Stimulated activated CD4-positive, alpha-beta T cell treated with anti-CD3 and anti-CD28 coated beads, Interleukin-1b, Interleukin-23, amount 100 ng/mL, for 24 hours (primary cell): ENCODE measurements at regions not wholly inside any gene's neighbourhood (a gene's known extent, or its start where the extent isn't known, plus 50 kb on each side); places are given as distances from the start of the nearest gene placed in this dataset.
"Not testable (repeated sequence)": the region's sequence is repeated elsewhere in the genome, so short reads cannot be mapped to it uniquely, and the experiment has no call there.

Experiments
- DNase-seq, 4 experiments: peaks; one replicate each; pipeline ENCODE4 v3.0.0-alpha.2; 2020; ENCODE audit warnings: low read depth in 4 of 4, low spot score in 1 of 4

GRCh38 chr21:5103880-5104561 is 5417.4 kb upstream of the TPTE start:
- not testable (repeated sequence) for DNase-seq

GRCh38 chr21:5104562-5104928 is 5416.8 kb upstream of the TPTE start:
- not testable (repeated sequence) for DNase-seq

DNA sequence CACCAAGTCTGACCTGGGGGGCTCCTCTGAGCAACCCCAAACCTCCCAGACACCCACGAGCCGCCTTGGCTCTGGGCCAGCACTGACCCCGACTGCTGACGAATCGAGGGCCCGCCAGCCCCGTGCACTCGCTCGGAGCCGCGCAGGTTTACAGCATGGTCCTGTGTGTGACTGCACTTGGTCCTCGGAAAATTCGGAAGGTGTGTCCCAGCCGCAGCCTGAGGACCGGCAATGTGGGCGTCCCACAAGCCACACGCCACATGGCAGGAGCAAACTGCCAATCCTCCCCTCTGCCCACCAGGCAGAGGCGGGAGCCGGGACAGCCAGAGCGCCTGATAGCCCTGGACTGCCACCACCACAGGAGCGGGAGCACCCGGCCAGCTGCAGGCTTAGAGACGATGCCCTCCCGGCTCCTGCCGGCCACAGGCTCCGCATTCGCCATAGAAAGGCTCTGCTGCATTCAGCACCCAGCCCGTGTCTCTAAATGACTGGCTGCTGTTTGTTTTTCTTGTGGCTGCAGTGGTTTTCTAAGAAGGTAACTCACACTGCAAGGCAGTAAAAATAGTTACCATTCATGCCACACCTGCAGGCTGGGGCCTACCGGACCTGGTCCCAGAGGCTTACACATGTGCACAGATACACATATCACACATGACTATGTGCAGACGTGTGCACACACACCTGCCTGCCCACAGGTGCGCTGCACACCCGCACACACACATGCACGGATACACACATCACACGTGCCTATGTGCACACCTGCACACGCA is 5415.3 kb upstream of the TPTE start:
- peak in 1 of 4 experiments; percentile 36 for DNase-seq

- not testable (repeated sequence) for DNase-seq
Measured at GRCh38 chr21:5106767-5107464, 5414.5 kb upstream of the TPTE start.

DNA sequence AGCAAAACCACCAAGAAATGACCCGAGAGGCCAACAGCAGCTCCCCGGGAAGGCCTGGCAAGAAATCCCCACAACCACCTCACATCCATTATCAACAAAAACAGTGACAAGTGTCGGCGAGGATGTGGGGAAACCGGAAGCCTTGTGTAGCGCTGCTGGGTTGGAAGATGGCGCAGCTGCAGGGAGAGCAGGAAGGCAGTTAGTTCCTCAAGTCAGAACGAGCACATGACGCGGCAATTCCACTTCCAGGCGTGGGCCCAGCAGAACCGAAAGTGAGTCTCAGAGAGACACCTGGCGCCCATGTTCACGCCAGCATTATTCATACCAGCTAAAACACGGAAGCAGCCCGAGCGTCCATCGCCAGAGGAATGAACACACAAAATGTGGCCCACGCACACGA is 5413.7 kb upstream of the TPTE start:
- not testable (repeated sequence) for DNase-seq

- not testable (repeated sequence) for DNase-seq
Measured at GRCh38 chr21:5108048-5108775, 5413.2 kb upstream of the TPTE start.

GRCh38 chr21:5111197-5111596 is 5410.2 kb upstream of the TPTE start:
- DNase-seq: not testable (repeated sequence)

DNA sequence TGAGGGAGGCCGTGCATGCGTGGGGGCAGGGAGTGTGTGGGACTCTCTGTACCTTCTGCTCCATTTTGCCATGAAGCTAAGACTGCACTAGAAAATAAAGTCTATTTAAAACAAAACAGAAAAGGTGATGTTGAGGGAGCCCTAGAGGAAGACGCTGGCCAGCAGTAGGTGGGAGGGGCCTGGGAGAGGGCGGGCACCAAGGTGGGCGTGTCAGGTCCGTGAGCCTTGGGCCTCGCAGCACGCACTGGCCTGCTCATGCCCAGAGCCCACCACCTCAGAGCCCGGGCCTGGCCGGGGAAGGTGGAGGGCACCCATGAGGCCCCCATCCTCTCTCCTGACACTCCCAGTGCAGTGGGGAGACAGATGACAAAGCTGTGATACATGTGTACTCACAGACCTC is 5408.3 kb upstream of the TPTE start:
- not testable (repeated sequence) for DNase-seq

GRCh38 chr21:5114468-5114867 is 5406.9 kb upstream of the TPTE start:
- not testable (repeated sequence) for DNase-seq

- DNase-seq: not testable (repeated sequence)
Measured at GRCh38 chr21:5114893-5115645, 5406.3 kb upstream of the TPTE start.

DNA sequence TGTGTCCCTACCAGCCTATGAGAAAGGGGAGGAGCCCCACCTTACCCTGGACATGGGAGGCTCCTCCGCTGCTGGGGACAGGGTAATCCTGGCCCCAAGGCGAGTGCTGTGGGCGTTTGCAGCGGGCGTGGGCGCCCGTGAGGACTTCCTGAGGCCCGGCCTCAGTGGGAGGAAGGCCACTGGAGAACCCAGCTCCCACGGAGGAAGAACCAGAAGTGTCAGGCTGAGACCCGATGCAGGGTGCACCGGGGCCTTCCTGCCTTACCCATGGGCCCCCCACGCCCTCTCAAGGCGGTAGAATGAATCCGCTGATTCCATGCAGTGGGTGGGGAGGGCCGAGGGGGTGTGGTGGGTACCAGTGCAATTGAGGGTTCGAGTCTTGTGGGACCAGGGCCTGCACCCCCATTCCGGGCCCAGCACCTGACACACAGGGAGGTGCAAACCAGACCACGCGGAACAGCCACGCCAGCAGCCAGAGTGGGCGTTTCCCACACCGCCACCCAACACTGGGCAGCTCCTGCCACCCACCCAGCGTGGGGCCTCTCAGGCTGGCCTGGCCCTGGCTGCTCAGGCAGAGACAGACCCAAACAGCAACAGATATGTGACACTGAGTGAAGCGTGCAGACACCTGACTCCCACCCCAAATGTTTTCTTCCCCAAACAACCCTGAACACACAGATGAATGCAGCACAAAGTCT is 5405.6 kb upstream of the TPTE start:
- DNase-seq: not testable (repeated sequence)

DNA sequence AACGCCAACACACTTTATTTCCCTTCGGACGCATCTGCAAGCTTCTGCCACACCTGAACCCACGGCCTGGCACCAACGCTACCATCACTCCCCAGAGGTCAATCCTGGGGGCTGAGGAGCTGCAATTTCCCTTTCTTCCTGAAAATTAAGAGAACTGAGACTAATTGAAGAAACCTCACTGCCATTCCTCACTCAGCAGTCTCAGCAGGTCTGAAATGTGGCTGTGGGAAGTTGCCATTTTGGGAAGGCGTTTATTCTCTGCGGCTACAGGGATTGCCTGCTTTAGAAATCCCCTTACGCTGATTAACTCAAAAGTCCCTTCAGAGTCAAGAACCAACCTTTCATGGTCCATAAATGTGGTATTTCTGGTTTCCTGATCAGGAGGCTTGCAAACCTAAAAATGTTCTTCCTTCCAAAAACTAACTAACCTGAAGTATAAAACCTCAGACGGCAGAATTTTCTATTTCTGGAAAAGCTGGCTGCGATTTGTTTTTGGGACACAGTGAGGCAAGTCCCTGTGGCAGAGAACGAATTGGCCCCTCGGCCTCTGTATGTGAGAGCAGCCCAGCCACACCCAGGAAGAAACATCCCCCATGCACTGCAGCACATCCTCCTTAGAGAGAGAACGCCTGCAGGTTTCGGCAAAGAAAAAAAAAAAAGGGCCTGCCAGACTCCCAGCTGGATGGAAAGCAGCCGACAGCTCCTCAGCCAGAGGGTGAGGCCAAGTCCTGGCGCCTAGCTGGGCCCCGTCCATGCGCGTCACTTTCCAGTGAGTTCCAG is 5404.8 kb upstream of the TPTE start:
- not testable (repeated sequence) for DNase-seq

DNA sequence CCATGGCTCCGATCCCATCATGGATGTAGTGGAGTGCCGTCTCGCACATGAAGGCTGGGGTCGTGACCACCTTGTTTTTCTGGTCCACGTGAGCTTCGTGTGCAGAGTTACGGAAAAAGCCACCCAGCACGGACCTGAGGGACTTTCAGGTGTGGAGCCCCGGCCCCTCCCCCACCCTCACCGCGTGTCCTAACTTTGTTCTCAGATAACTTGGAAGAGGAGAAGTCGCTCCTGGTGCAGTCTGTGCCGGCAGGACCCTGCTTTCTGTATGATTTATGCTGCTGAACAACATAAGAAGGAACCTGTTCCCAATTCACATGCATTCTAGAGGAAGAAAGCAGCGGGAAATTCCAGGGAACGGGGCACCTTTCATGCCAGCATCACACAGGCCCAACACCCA is 5404.2 kb upstream of the TPTE start:
- DNase-seq: not testable (repeated sequence)

GRCh38 chr21:5117666-5118295 is 5403.6 kb upstream of the TPTE start:
- not testable (repeated sequence) for DNase-seq

- DNase-seq: not testable (repeated sequence)
Measured at GRCh38 chr21:5118296-5118679, 5403.1 kb upstream of the TPTE start.

DNA sequence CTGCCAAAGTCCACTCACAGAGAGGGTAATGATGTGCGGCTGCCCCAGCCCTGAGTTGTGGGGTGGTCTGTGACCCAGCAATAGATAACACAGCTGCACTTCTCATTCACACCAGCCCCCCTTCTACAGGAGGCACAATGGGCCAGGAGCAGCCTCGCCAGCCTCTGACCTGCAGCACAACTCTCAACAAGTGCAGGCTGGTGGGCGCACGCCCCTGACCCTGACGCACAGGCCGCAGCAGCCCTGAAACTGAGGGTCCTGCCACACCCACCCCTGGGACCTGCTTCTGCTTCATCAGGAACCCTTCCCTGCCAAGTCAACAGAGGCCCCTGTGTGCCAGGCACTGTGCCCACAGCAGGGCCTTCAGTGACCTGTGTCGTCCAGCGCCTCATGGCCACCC is 5402.2 kb upstream of the TPTE start:
- DNase-seq: not testable (repeated sequence)

DNA sequence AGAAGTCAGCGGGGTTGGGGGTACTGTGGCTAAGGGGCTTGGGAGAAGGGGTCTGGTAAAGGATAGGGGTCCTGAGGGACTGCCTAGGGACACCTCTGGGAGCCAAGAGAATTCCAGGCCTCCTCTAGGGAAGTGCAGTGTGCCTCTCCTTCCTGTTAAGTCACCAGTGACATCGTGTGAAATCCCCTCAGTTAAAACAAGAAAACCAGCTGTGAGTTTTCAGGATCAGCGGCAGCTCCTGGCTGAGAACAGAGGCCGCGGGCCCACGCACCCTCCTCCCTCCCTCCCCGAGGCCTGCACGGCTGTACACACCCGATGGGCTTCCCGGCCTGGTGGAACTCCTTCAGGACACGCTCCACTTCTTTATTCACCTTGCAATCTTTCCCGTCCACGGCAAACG is 5400.0 kb upstream of the TPTE start:
- not testable (repeated sequence) for DNase-seq

GRCh38 chr21:5121849-5122248 is 5399.5 kb upstream of the TPTE start:
- not testable (repeated sequence) for DNase-seq

GRCh38 chr21:5123655-5124054 is 5397.7 kb upstream of the TPTE start:
- peak; percentile 31 to 63 (median 49) for DNase-seq
